Activated gamma-delta T cell treated with anti-CD3 and anti-CD28 coated beads, Interleukin-2, amount 50 U/mL, for 16 hours (primary cell): ENCODE measurements at regions not wholly inside any gene's neighbourhood (a gene's known extent, or its start where the extent isn't known, plus 50 kb on each side); places are given as distances from the start of the nearest gene placed in this dataset.

Experiments used
- DNase-seq: peaks from one replicate; pipeline ENCODE4 v3.0.0-alpha.2; 2020; ENCODE audit warnings: low read depth

- no peak for DNase-seq
Observed at GRCh38 chr4:188197566-188197965, 58.3 kb downstream of the TRIML1 start.

GRCh38 chr4:188198982-188199792 lies 59.9 kb downstream of the TRIML1 start:
- no peak for DNase-seq

GRCh38 chr4:188201851-188202250 lies 62.6 kb downstream of the TRIML1 start:
- DNase-seq, result no peak

DNA sequence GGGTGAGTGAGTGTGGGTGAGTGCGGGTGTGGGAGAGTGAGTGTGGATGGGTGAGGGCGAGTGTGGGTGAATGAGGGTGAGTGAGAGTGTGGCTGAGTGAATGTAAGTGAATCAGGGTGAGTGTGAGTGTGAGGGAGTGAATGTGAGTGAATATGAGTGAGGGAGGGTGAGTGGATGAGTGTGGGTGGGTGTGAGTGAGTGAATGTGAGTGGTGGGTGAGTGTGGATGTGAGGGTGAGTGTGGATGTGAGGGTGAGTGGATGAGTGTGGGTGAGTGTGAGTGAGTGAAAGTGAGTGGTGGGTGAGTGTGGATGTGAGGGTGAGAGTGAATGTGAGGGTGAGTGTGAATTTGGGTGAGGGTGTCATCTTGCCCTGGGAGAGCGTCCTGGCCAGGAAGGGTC lies 67.5 kb downstream of the TRIML1 start:
- DNase-seq, result no peak

DNA sequence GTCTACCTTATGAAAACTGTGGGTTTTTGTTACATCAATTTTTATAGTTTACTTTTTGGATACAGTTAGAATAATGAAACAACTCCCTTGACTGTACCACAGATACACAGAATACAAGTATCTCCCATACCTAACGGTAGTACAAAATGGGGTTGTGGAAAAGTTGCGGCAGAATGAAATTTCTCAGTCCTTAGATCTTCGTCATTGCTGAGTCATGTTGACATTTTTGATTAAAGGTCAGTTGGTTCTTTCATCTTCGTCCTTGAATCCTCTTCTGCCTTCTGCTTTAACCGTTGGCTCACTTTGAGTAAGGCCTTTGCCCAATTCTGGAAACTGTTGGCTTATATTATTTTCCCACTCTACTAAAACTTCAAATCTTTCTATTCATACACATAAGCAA lies 75.6 kb downstream of the TRIML1 start:
- DNase-seq, result no peak

DNA sequence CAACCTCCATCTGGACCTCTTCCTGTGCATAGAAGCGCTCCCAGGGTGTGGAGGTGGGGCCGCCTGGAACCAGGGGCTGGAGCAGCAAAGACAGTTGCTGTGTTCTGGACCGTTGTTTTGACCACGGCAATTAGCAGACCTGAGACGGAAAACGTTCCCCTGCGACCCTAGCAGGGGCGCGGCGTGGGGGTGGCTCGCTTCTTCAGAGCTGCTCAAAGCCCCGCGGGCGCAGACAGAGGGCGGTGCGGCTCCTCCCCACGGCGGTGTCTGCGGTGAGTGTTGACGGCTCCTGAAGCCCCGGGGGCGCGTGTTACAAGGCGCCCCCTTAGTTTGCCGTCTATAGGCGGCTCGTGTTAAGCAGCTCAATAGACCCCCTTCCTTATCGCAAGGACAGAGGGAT lies 79.2 kb downstream of the TRIML1 start:
- DNase-seq, result no peak

- no peak for DNase-seq
Observed at GRCh38 chr4:188220006-188220405, 80.8 kb downstream of the TRIML1 start.

DNA sequence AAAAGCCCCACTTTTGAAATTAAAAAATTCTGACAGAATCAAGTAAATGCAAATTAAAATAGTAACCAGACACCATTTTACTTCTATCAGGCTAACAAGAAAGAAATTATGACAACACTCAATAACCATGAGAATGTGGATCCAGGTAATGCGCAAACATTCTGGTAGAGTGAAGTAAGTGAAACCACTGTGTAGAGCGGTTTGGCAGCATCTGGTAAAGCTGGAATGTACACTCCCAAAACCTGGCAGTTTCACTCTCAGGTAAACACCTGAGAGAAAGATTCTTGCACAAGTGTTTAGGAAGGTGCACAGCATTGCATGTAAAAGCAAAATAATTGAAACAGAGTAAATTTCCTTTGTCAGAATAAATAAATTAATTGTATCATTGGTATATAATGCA lies 81.8 kb downstream of the TRIML1 start:
- no peak for DNase-seq

DNA sequence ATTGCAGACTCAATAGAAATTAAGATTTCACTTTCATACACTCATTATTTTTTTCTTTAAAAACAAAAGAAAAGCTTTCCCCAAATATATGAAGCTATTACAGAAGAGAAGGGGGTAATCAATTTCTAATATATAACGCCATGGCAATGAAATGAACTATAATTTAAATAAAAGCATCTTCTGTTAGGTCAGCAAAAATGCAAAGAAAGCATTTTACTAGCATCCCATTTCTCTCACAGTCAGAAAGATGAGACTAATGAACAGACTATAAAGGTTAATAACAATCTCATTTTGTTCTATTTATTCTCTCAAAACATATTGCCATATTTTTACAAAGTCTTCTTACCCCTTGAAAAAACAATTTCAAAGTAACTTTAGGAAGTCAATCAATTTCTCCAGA lies 89.0 kb downstream of the TRIML1 start:
- DNase-seq, result no peak

DNA sequence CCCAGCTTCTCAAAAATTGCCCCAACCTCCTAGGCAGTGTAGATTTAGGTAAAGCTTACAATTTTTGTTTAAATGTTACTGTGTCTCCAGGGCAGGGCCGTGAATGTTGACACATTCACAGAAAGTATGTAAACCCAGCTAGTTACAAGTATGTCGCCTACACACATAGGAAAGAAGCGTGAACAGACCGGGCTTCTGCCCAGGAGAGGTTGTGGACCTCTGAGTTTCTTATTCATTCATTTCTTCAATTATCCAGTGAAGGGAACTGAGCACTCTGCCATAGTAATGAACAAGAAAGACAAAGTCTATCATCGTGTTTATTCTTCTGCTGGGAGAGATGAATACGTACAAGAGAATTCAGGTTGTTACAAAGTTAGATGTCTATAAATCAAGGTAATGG lies 93.2 kb downstream of the TRIML1 start:
- no peak for DNase-seq

- no peak for DNase-seq
Observed at GRCh38 chr4:188242041-188242440, 102.8 kb downstream of the TRIML1 start.

- DNase-seq, result no peak
Observed at GRCh38 chr4:188245651-188246050, 106.4 kb downstream of the TRIML1 start.

DNA sequence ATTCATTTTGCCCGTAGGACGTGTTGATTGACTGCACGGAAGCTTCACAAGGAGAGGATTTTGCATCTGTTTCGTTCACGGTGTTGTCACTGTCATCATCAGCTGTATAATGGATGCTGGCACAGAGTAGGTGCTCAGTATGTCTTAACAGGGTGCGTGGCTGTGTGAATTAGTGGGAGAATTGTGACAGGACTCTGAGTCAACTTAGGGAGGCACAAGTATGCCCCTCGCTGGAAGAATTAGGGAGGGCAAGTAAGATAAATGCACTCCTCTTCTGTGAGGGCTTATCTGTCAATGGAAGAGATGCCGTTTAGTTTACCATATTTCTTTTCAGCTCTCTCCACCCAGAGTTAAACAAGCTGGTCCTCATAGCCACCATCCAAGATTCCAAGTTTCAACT lies 107.2 kb downstream of the TRIML1 start:
- no peak for DNase-seq

DNA sequence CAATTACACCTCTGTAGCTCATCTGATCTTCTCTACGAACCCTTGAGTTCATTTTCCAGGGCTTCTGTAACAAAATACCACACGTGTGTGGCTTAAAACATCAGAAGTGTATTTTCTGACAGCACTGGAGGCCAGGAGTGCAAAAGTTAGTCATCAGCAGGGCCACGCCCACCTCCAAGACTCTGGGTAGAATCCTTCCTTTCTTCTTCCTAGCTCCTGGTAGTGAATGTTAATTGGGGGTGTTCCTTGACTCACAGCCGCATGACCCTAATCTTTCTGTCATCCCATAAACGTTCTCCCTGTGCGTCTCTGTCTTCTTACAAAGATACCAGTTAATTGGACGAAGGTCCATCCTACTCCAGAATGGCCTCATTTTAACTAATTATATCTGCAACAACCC lies 115.0 kb downstream of the TRIML1 start:
- DNase-seq, result no peak

GRCh38 chr4:188262464-188262863 lies 123.2 kb downstream of the TRIML1 start:
- no peak for DNase-seq

DNA sequence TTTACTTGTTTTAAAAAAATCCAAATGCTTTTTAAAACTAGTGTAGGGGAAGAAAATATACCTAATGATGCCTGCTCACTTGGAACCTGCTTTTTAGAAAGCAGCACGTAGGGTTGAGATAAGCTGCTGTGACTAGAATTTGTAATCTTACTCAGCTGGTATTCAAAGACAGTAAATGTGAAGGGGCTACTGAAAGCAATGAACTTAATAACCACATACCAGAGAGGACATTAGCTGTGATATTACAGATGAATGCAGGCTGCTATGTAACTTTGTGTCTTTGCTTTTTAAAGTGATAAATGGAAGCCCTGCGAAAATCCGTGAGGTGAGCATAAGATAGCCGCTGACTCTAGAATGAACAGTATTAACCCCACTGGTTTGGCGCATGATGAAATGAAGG lies 124.1 kb downstream of the TRIML1 start:
- no peak for DNase-seq

- no peak for DNase-seq
Observed at GRCh38 chr4:188266386-188266785, 127.1 kb downstream of the TRIML1 start.

- DNase-seq, result no peak
Observed at GRCh38 chr4:188268131-188268908, 129.1 kb downstream of the TRIML1 start.

GRCh38 chr4:188270273-188271069 lies 131.2 kb downstream of the TRIML1 start:
- no peak for DNase-seq

DNA sequence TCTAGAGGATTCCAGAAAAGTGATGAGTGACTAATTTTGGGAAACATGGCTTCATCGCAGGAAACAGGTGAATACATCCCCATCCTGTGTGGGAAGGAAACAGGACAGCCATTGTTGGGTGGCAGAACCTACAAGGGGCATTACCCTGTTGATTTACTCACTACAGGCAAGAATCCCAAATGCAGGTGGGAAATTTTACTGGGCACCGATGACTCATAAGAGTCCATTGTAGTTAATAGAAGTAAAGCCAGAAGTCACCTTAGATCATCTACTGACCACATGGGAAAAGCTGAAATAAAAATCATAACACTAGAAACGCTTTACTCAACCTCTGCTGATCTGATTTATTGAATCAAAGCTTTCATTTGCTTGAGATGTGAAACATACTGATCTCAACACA lies 136.4 kb downstream of the TRIML1 start:
- DNase-seq, result no peak

DNA sequence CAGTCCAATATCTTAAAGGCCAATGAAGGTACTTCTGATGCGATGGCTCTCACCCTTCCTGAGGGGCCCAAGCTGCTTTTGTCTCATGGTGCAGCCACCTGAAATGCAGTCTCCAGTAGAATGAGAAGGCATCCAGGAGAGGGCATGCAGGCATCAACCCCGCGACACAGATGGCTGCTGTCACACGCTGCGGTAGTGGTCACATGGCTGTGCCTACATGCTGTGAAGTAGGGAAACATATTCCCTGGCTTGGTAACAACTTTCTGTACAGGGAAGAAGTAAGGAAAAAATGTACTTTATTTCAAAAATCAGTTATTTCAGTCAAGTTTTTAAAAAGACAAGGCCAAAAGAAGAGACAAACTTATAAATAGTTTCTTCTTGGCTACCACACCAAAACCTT lies 139.9 kb downstream of the TRIML1 start:
- DNase-seq, result no peak

DNA sequence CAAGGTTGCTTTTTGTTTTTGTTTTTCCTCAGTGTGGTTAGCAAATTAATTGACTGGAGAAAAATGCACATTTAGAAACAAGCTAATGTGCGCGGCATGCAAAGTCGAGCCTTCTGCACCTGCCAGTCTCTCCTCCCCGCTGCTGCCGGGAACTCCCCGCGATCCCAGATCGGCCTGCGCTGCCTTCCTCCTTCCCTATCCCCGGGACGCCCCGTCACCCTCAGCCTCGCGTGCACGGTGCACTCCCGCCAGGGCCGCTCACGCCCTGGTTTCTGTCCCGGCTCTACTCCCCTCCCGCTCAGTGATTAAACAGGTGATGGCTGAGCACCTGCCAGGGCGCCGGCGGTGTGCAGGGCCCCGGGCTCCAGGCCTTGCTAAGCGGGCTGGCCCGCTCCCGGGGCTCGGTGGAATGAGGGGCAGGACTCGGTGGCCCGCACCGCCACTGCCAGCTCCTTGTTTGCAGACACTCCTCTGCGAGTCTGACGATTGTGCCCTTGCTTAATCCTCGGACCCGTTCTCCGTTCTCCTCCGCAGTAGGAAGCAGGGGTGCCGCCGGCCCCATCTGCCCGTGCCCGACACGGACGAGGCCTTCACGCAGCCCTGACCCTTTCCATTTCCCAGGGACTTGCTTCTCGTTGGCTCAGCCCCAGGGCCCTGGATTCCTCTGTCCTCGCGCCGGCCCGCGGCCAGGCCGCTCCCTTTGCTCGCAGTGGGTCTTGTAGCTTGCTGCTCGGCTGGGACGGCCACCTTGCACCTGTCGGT lies 143.4 kb downstream of the TRIML1 start:
- no peak for DNase-seq
